ENCODE measurements at regions not wholly inside any gene's neighbourhood (a gene's known extent, or its start where the extent isn't known, plus 50 kb on each side); places are given as distances from the start of the nearest gene placed in this dataset.

- ATAC-seq, result no peak
- TF ChIP-seq ZNF8 (CRISPR knock-in tag; IDR thresholded peaks at IDR 0.05), result no peak
- TF ChIP-seq TOX (CRISPR knock-in tag; IDR thresholded peaks at IDR 0.05; ENCODE audit: borderline replicate concordance), result no peak
- TF ChIP-seq ZFP3 (CRISPR knock-in tag; IDR thresholded peaks at IDR 0.05), result no peak
- no peak for TF ChIP-seq CSDC2 (CRISPR knock-in tag; IDR thresholded peaks at IDR 0.05)
Observed at GRCh38 chr2:64704161-64704560, 50.4 kb upstream of the SERTAD2 start.

DNA sequence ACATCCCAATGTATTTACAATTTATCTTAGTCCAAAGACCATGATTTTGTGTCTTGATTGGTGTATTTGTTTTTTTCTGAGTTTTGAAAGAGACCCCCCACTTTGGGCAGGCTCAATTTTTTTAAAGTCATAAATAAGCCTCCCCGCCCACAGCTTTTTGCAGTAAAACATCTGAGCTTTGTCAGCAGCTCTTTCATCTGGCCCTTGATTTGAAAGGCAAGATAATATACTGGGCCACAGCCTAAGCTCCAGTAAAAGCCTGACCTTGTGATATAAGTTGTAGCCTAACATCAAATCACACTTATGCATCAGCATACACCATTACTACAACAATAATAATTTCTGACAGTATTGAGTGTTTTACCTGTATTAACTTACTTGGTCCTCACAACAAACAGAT is 51.3 kb upstream of the SERTAD2 start:
- TF ChIP-seq ZNF565 (CRISPR knock-in tag; conservative IDR thresholded peaks at IDR 0.05; ENCODE audit: low read depth) (no peak), ZFP3 (CRISPR knock-in tag; IDR thresholded peaks at IDR 0.05) (no peak), CSRNP3 (CRISPR knock-in tag; IDR thresholded peaks at IDR 0.05) (no peak)
- ATAC-seq, result no peak

- no peak for ATAC-seq
- TF ChIP-seq ARNTL (CRISPR knock-in tag; IDR thresholded peaks at IDR 0.05; ENCODE audit: borderline replicate concordance, low read depth) (no peak), SNAI2 (CRISPR knock-in tag; IDR thresholded peaks at IDR 0.05) (no peak), RARB (CRISPR knock-in tag; IDR thresholded peaks at IDR 0.05) (no peak), ZNF70 (CRISPR knock-in tag; IDR thresholded peaks at IDR 0.05) (no peak), ZC3H10 (CRISPR knock-in tag; IDR thresholded peaks at IDR 0.05) (no peak), CSRNP3 (CRISPR knock-in tag; IDR thresholded peaks at IDR 0.05) (no peak), POU6F1 (CRISPR knock-in tag; IDR thresholded peaks at IDR 0.05; ENCODE audit: borderline replicate concordance, low read depth) (no peak), ZNF565 (CRISPR knock-in tag; conservative IDR thresholded peaks at IDR 0.05; ENCODE audit: low read depth) (no peak), GLIS3 (CRISPR knock-in tag; IDR thresholded peaks at IDR 0.05) (no peak), ZFP3 (CRISPR knock-in tag; IDR thresholded peaks at IDR 0.05) (no peak), ZFP30 (CRISPR knock-in tag; IDR thresholded peaks at IDR 0.05) (no peak), OSR1 (CRISPR knock-in tag; IDR thresholded peaks at IDR 0.05) (no peak), PPARA (CRISPR knock-in tag; IDR thresholded peaks at IDR 0.05; ENCODE audit: borderline replicate concordance) (no peak)
Observed at GRCh38 chr2:64707276-64707675, 53.6 kb upstream of the SERTAD2 start.

GRCh38 chr2:64708829-64709228 is 55.1 kb upstream of the SERTAD2 start:
- ATAC-seq, result no peak
- no peak for TF ChIP-seq RARB (CRISPR knock-in tag; IDR thresholded peaks at IDR 0.05)
- no peak for TF ChIP-seq CSDC2 (CRISPR knock-in tag; IDR thresholded peaks at IDR 0.05)
- TF ChIP-seq ARNTL (CRISPR knock-in tag; IDR thresholded peaks at IDR 0.05; ENCODE audit: borderline replicate concordance, low read depth), result no peak
- TF ChIP-seq TCF4 (CRISPR knock-in tag; IDR thresholded peaks at IDR 0.05; ENCODE audit: borderline replicate concordance), result no peak

GRCh38 chr2:64711252-64711800 is 57.6 kb upstream of the SERTAD2 start:
- TF ChIP-seq SNAI2 (CRISPR knock-in tag; IDR thresholded peaks at IDR 0.05) (no peak), POU6F1 (CRISPR knock-in tag; IDR thresholded peaks at IDR 0.05; ENCODE audit: borderline replicate concordance, low read depth) (no peak), BACH2 (CRISPR knock-in tag; IDR thresholded peaks at IDR 0.05; ENCODE audit: borderline replicate concordance) (no peak), ZNF565 (CRISPR knock-in tag; conservative IDR thresholded peaks at IDR 0.05; ENCODE audit: low read depth) (no peak), CSDC2 (CRISPR knock-in tag; IDR thresholded peaks at IDR 0.05) (no peak), OSR1 (CRISPR knock-in tag; IDR thresholded peaks at IDR 0.05) (no peak), ARNTL (CRISPR knock-in tag; IDR thresholded peaks at IDR 0.05; ENCODE audit: borderline replicate concordance, low read depth) (no peak), CREB5 (CRISPR knock-in tag; IDR thresholded peaks at IDR 0.05; ENCODE audit: low read depth) (no peak), ZNF8 (CRISPR knock-in tag; IDR thresholded peaks at IDR 0.05) (no peak), TOX (CRISPR knock-in tag; IDR thresholded peaks at IDR 0.05; ENCODE audit: borderline replicate concordance) (no peak), CSRNP3 (CRISPR knock-in tag; IDR thresholded peaks at IDR 0.05) (no peak), ZNF70 (CRISPR knock-in tag; IDR thresholded peaks at IDR 0.05) (no peak), GLIS3 (CRISPR knock-in tag; IDR thresholded peaks at IDR 0.05) (no peak), ESRRG (CRISPR knock-in tag; IDR thresholded peaks at IDR 0.05) (no peak), PATZ1 (CRISPR knock-in tag; IDR thresholded peaks at IDR 0.05; ENCODE audit: borderline replicate concordance) (no peak), ZFP3 (CRISPR knock-in tag; IDR thresholded peaks at IDR 0.05) (no peak)
- no peak for ATAC-seq

All from SK-N-SH treated with all-trans-retinoic acid at 6 μM for 48 hours (cell line).